Inflammatory macrophage (primary cell): ENCODE measurements at regions not wholly inside any gene's neighbourhood (a gene's known extent, or its start where the extent isn't known, plus 50 kb on each side); places are given as distances from the start of the nearest gene placed in this dataset.
"Not testable (repeated sequence)": the region's sequence is repeated elsewhere in the genome, so short reads cannot be mapped to it uniquely, and the experiment has no call there.

Experiments
- DNase-seq, 2 donors: peaks; one replicate each; pipeline ENCODE4 v3.0.0-alpha.2; 2020 to 2022

DNA sequence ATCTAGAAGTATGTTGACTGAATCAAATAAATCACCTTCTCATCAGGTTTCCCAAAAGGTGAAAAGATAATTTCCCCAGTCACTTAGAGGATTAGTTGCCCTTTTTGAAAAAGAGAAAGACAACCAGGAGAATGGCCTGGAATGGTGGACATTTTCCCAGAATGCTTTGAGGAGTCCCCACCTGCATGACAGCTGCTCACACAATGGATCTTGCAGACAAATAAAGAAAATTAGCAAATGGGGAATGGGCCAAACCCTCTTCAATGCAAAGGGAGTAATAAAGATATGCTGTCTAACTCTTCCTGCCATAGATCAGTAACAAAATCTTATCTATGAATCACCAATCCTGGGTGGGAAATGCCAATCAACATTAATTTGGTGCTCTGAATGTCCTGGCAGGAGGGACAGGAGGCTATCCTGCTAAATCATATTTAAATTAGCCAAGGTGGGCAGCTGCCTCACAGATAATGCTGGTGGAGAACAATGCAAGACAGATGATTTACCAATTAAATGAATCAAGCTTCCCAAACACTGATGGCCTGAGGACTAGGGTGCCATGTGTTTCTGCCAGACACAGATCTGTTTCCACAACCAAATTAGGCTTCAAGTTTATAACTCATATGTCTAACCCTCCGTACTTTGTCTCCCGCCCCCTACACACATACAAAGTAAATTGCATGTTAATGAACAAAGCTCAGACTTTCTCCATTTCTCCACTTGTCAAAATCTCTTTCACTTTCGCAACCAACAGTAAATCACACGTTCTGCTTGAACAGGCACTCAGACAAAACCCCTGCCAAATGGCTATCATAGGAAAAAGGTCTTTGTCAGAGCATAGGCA is 488.0 kb upstream of the PLXNA2 start:
- no peak for DNase-seq

DNA sequence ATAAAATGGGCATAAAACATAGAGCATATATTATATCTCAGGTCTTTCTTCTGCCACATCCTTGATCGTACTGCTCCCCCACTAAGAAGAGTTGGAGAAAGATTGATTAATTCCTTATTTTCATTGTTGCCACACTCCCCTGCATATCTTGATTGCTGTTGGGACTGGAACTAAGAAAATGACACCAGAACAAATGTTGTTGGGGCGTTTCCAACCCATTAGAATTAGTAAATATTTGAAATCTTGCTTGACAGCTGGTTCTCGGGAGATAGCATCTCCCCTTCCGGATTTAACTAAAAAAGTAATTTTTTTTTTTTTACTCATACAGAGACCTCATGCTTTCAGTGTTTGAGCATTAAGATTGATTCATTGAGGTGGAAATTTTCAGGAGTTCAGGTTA is 493.0 kb upstream of the PLXNA2 start:
- DNase-seq = no peak

DNA sequence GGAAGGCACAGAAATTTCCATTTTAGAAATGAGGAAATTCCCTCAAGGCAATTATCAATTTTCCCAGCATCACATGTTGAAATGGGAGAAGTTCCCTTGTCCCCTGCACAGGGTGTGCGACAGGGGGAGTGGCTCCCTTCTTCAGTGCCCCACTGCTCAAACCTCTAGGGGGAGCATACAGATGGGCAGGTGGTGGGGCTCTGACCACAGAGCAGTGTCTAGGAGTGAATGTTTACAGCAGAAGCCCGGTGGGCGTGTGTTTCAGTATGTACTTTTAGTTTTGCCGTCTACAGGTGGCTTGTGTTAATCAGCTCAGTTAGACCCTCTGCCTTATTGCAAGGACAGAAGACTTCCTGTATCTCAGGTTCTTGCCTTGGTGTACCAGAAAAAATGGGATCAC is 493.7 kb upstream of the PLXNA2 start:
- no peak for DNase-seq

DNA sequence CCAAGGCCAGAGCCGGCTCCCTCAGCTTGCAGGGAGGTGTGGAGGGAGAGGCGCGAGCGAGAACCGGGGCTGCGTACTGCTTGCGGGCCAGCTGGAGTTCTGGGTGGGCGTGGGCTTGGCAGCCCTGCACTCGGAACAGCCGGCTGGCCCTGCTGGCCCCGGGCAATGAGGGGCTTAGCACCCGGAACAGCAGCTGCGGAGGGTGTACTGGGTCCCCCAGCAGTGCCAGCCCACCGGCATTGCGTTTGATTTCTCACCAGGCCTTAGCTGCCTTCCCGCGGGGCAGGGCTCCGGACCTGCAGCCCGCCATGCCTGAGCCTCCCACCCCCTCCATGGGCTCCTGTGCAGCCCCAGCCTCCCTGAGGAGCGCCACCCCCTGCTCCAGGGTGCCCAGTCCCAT is 495.5 kb upstream of the PLXNA2 start:
- not testable (repeated sequence) for DNase-seq

DNA sequence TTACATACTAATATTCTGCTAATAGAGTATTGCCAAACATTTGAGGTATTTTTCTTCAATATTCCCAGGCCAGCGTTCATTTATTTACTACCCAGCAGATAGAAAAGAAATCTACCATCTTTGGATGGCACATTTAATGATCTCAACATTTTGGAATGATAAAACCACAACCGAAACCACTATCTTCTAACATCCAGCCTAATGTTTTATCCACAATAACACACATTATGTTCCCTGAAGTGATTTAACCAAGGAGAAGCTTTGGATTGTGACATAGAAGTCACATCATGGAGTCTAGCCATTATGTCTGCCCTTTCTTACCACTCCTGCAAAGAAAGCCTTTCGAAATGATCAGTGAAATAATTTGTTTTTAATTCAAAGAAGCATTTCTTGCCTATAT is 497.1 kb upstream of the PLXNA2 start:
- no peak for DNase-seq

DNA sequence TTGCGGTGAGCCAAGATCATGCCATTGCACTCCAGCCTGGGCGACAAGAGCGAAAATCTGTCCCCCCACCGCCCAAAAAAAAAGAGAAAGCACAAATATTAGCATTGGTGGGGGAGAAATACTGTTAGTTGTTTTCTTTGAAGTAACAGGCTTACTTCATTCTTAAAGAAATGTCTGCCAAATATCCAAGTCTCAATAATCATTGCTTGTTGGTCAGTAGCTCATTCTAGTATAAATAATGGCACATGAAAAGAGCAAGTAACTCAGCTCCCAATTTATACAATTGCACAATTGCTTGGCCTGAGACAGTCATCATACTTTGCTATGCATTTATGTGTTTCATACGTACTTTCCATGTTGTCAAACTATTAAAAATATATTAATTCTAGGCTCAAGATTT is 499.2 kb upstream of the PLXNA2 start:
- DNase-seq = no peak

DNA sequence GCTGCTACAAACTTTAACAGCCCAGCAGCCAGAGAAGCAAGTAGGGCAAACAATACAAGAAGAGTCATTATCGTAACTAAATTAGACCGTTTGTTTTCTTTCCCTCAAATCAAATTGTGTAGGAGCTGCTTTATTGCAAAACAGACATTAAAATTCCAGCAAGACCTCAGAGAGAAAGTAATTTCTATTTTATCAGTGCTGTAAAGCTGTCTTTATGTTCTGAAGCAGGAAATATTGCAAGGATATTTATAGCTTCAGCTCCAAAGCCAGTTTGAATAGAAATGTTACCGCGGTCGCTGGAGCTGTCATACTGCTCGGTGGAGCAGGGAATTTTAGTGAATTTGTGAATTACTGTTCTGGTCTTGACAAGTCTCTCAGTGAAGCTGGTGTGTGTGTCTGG is 503.8 kb upstream of the PLXNA2 start:
- no peak for DNase-seq

DNA sequence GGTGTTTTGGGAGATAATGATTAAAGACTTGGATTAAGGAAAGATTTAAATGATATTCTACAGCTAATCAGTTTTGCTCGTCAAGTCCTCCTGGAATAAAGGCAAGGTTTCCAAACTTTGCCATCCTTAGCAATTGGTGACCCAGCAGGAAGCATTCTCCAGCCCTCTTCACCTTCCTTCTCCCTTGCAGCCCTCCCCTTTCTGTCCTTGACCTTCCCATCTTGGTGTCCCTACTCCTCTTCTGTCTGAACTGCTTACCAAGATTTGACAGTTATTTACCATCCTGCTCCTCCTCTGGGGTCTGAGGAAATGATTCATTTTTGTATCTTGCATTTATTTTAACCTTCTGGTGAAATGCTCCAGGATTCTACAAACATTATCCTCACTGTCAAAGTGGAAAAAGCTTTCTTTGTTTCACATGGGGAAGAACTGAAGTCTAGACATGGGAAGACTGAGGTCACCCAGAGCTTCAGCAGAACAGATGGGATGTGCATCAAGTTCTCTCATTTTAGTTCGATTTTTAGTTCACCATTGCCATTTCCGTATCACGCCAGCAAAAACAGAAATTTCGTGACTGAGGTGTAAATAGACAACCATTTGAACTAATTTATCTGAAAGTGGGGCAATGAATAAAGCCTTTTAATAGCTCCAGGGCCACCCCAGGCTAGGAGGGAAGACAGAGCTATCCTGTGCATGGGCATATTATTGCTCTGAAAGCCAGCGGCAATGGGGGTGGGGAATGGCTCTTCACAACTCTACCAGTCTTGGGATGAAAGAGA is 504.4 kb upstream of the PLXNA2 start:
- no peak for DNase-seq

DNA sequence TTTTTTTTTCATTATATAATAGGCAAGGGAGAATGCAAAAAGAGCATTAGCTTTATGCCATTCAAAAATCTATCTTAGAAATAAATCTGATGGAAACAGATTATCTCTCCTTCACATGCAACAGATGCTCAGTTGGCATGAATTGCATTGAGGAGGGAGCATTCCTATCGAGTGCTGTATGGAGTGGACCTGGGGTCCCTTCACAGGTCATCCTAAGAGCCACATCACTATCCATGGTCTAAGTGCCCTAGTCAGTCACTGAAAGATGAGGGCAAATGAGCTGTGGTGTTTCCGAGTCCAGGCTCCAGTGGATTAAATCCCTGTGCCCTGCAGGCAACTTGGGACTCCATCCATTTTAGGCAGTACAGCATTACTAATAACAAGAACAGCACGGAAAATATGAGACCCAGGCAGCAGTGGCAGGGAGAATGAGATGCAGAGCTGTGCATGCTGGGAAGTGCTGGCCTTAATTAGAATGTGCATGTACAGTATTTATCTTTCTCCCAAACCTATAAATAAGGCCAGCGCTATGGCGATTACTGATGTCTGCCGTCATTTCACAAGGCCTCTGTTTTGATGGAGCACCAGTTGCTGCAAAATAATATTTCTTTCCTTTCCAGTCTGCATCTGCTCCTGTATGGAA is 512.3 kb upstream of the PLXNA2 start:
- DNase-seq = no peak

DNA sequence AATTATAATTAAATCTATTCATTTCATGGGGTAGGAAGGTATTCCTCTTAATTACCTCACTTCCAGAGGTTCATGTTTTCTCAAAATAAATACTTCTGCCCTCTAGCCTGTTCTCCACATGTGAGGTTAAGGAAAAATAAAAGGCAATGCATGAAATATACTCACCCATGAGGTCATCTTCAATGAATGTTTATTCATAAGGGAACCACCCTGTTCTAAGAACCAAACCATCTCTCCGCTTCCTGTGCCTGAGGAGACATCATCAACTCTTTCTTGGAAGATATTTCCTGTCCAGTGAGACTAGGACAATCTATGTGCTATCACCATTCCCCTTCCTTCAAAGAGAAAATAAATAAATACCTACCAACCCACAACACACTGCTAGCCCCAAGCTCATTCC is 513.7 kb upstream of the PLXNA2 start:
- no peak for DNase-seq

DNA sequence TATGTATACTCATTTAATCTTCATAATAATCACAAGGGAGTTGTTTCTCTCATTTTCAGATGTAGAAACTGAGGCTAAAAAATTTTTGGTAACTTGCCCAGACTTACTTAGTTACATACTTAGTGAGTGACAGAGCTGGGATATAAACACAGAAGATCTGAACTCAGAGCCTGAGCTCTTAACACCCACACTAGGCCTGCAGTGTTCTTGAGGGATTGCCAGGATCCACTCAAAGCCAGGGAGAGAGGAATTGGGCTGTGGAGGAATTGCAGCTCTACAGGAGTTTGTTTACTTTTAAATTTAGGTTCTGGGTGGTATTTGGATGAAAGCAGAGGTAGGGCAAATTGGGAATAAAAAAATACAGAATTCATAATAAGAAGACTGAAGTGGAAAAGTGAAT is 515.1 kb upstream of the PLXNA2 start:
- DNase-seq = no peak

DNA sequence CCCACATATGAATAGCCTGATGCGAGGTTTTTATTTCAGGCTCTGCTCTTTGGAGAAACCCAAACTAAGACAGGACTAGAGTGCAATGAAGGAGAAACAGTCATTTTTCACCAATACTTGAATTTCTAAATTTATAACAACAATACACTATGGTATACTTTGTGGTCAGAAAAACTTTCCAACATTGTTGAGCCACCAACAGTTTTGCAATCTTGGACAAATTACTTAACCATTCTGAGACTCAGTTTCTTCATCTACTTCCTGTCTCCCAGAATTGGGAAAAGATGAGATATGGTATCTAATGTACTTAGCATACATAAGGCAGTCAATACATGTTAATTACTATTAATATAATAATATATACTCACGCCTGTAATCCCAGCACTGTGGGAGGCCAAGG is 519.8 kb upstream of the PLXNA2 start:
- peak in 1 of 2 donors; percentile 19 for DNase-seq

DNA sequence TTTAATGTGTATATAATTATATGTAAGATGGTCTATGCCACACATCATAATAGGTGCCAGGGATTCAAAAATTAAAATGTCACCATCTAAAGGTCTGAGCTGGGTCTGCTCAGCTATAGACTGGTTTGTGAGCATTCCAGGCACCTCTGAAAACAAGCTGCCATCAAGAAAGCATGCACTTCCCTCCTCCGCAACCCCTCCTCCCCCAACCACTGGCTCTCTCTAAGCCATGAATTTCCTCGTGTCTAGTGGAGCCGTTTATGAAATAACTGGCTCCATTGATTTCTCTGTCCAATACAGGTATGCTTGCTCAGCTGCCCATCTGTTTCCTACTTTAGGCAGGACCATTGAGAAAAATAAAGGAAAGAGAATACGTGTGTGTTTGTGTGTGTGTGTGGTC is 522.6 kb upstream of the PLXNA2 start:
- no peak for DNase-seq

DNA sequence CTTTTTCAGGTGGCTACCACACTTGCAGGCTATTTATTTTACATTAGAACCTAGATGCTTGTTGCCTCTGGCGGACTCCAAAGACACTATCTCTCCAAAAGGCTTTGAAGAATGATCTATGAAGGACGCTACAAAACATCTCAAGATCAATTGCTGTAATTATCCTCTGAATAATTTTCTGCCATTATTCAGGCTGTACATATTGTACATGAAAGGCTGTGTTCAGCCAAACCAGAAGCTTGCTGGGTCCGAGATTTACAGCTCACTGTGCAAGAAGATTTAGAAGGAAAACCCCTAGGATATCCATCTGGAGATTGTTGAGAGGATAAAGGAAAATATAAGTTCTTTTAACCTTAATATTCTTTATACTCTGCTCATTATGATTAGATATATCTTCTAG is 523.6 kb upstream of the PLXNA2 start:
- no peak for DNase-seq

DNA sequence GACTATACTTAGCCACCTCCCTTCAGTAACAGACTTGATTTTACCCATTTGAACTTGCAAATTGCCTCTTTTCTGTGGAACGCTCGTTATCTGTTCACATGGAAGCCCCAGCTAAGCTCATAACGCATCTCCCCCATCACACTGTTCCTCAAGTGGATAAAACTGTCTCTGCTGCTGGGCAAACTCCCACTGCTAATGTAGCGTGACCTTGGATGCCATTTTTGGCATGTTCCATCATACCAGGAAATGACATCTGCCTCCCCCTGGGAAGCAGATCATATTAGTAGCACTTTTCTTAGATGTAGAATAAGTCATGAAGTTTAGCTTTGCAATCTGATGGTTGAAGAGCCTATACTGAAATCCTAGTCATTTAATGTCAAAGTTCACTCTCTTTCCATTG is 528.7 kb upstream of the PLXNA2 start:
- no peak for DNase-seq

DNA sequence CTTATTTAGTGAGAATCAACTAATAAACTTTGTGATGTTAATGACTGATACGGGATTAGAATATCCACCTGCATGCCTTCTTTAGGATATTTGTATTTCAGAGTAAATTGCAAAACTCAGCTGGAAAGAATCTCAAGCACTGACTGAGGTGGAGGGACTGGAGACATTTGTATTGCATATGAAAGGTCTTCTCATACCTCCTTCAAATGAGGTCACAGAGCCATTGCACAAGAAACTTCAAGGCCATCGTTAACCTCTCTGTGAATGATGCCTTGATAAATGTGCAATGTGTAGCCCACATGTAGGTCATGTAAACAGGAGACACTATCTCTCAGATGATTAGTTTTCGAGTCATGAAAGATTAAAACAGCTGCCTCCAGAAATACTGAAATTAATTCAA is 531.7 kb upstream of the PLXNA2 start:
- no peak for DNase-seq

DNA sequence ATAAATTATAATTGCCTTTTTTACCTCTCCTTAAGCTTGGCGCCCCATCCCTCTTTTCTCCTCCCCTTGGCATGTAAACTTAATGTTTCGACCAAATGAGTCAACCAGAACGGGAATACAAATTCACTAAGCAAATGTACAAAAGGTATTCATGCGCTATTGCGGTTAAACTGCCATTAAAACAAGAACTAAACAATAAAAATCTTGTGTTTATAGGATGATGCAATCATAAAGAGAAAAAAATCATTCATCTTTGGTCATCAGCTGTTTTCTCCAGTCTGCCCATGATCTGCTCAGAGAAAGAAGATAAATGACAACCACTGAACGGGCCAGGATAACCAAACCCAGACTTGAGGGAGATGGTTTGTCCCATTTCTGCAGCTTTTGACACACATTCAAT is 534.2 kb upstream of the PLXNA2 start:
- DNase-seq = no peak

DNA sequence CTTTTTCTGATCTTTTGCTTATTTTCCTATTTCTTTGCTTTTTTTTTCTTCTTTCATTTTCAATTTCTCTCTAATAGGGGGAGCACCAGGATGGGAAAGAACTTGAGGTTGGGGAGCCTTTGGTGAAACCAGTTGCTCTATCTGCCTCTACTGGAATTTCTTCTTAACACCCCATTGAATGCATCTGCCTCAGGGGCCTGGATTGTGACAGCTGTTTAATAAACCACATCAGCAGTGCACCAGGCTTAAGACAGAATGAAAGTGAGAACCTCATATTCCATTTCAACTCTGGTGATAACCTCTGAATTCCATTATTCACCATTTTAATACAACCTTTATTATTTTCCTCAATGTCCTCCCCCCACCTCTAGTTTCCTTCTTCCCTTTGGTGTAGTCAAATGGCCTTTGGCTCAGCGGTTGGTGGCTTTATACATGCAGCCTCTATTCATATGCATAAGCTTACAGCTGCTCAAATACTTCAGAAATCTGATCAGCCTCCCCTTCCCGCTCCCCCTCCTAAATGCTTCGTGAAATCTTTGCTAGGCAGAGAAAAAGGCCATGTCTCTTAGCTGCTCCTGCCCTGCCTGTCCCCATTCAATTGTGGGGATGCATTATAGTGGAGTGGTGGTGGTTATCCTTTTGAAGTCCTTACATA is 537.3 kb upstream of the PLXNA2 start:
- DNase-seq = no peak

DNA sequence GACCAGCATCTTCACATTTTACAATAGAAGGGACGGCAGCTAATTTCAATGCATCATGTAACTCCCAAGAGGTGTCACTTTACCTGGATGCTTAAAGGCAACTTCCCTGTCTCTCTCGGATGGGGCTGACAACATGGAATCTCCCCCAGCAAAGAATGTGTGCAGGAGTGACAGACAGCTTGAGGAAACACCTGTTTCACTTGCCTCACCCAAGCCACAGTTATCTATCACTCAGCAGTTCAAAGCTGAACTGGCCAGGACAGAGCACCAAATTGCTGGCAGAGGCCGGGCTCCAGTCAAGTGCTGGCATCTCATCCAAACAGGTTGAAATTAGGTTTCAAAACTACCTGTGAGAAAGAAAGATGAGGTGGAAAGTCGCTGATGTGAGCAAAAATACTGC is 538.0 kb upstream of the PLXNA2 start:
- DNase-seq = no peak

DNA sequence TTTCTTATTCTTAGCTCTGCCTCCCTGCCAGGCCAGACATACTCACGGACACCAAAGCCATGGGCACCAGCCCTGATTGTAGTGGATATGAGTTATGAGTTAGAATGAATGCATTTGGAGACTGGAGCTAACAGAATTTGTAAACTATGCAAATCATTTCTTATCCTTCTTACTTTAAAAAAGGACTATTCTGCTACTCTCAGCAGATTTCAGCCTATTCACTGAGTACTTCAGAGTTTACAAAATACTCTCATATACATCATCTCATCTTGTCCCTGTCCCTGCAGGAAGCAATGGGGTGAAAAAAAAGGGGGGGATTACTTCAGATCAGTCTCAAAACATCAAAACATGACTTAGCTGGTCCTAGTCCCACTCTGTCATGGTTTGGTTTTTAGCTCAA is 541.4 kb upstream of the PLXNA2 start:
- no peak for DNase-seq

DNA sequence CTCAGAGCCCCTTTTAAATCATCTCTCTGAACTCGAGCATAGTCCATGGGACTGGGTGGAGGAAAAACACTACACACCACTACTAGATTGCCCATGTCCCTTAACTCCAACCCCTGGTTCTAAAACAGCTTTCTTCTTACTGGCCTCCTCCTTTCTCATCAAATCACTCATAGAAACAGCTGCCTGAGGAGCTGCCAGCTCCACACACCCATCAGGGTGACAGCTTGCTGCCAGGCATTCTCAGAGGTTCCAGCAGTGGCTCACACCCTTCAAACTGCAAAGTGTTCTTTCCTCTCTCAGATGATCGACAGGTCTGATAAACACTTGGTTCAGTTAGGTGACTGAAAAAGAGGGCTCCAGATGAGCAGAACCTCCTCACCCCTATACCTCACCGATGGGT is 543.0 kb upstream of the PLXNA2 start:
- DNase-seq = no peak

DNA sequence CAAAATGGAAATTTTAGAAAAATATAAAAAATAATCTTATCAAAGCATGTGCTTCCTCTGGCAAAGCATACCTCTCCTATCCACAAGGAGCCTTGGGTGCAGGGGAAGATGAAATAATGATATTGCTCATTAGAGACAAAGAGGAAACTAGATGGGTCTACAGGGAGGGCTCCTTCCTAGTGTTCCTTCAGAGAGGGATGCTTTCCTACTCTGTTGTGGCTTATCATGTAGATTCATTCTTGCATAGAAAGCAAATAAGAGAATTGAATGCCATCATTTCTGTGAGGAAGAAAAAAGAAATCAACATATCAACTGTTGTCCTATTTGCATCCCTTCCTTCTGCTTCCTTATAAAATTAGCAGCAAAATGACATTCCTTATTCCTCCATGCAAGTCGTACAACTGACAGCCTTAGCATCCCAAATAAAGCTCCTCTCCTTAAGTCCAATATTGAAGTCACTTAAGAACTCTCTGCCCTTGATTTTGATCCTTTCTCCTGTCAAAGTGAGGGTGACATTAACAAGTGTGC is 543.9 kb upstream of the PLXNA2 start:
- DNase-seq = no peak

DNA sequence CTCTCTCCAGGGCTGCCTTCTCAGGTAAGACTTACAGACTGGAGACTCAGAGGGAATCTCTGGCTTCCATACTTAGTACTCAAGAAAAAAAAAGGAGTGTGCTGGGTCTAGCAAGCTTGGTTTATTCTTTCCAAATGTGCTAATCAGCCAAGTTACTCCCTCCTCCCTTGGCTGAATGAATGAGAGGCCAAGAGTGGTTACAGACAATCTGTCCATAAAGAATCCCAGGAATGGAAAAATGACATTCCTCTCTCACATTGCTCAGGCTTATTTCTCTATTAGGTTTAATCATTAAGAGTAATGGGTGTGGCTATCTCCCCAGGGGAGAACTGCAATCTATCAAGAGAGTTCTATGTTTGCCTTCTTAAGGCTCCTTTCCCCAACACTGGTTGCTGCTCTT is 547.3 kb upstream of the PLXNA2 start:
- no peak for DNase-seq
